ENCODE measurements at regions not wholly inside any gene's neighbourhood (a gene's known extent, or its start where the extent isn't known, plus 50 kb on each side); places are given as distances from the start of the nearest gene placed in this dataset.

DNA sequence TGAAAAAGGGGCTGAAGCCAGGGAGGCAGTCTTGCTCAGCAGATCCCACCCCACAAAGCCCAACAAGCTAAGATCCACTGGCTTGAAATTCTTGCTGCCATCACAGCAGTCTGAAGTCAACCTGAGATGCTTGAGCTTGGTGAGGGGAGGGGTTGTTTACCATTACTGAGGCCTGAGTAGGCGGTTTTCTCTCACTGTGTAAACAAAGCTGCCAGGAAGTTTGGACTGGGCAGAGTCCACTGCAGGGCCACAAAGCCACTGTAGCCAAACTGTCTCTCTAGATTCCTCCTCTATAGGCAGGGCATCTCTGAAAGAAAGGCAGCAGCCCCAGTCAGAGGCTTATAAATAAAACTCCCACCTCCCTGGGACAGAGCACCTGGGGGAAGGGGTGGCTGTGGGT lies 746.1 kb upstream of the LRRC4C start:
- TF ChIP-seq, protein P1, sequence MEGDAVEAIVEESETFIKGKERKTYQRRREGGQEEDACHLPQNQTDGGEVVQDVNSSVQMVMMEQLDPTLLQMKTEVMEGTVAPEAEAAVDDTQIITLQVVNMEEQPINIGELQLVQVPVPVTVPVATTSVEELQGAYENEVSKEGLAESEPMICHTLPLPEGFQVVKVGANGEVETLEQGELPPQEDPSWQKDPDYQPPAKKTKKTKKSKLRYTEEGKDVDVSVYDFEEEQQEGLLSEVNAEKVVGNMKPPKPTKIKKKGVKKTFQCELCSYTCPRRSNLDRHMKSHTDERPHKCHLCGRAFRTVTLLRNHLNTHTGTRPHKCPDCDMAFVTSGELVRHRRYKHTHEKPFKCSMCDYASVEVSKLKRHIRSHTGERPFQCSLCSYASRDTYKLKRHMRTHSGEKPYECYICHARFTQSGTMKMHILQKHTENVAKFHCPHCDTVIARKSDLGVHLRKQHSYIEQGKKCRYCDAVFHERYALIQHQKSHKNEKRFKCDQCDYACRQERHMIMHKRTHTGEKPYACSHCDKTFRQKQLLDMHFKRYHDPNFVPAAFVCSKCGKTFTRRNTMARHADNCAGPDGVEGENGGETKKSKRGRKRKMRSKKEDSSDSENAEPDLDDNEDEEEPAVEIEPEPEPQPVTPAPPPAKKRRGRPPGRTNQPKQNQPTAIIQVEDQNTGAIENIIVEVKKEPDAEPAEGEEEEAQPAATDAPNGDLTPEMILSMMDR (IDR thresholded peaks at IDR 0.05) = no peak
- TF ChIP-seq POLR2A (IDR thresholded peaks at IDR 0.05) = no peak
- TF ChIP-seq POLR2AphosphoS5 (IDR thresholded peaks at IDR 0.05) = no peak
